CD4-positive, alpha-beta T cell treated with Interleukin-12 subunit alpha and Interleukin-12 subunit beta, for 1 hour (primary cell): ENCODE measurements at regions not wholly inside any gene's neighbourhood (a gene's known extent, or its start where the extent isn't known, plus 50 kb on each side); places are given as distances from the start of the nearest gene placed in this dataset.

Source experiments
- DNase-seq: peaks from one replicate; pipeline ENCODE4 v3.0.0-alpha.2; 2020

- DNase-seq = no peak
Observed at GRCh38 chr2:5316001-5316490, 376.1 kb upstream of the SOX11 start.

DNA sequence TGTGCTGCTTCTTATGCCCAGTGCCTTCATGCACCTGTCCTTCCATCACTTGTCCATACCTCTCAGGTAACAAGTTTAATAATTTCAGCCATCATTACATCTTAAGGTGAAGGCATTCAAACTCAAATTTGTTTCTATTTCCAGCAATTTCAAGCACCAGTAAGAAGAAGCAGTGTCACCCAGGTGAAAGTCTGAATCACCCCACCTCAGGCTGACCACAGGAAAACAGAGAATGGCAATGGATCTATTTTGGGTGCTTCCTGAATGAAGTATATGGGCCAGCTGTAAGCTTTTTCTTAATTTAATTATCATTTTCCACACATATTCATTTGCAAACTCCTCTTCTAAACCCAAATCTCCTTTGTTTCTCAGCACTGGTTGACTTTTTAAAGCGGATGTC is 372.7 kb upstream of the SOX11 start:
- no peak for DNase-seq

DNA sequence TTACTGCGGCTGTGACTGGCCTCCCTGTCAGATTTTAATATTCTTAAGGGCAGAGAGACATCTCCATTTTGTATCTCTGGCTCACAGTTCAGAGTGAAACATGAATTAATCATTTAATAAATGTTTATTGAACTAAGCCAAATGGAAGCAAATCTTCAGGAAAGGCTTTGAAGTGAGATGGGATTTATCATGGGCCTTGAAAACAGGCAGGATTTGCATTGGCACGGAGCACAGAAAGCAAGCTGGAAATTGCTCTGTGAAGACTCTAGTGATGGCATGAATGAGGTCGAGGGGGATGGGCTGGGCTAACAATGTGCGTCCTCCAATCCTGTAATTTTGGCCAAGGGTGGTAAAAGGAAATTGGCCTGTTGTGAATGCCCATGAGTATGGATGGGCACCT is 369.8 kb upstream of the SOX11 start:
- DNase-seq = no peak

GRCh38 chr2:5325523-5325922 is 366.7 kb upstream of the SOX11 start:
- DNase-seq = no peak

GRCh38 chr2:5328826-5329225 is 363.4 kb upstream of the SOX11 start:
- DNase-seq = no peak

GRCh38 chr2:5329763-5330162 is 362.4 kb upstream of the SOX11 start:
- no peak for DNase-seq

DNA sequence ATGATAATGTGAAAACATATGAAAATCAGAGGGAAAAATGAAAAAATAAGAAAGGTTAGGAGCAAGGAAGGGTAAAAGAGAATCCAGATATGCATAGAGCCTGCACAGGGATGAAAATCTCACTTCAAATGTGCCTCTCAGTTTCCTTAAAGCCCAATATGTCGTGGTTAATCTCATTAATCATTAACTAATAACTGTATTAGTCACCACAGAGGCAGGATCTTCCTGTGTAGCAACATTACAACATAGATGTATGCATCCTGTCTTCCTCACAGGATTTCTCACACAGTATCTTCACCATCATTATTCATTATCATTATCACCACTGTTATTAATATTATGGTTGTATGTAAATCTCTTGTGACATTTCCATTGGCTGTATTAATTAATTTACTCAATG is 361.2 kb upstream of the SOX11 start:
- DNase-seq = no peak

DNA sequence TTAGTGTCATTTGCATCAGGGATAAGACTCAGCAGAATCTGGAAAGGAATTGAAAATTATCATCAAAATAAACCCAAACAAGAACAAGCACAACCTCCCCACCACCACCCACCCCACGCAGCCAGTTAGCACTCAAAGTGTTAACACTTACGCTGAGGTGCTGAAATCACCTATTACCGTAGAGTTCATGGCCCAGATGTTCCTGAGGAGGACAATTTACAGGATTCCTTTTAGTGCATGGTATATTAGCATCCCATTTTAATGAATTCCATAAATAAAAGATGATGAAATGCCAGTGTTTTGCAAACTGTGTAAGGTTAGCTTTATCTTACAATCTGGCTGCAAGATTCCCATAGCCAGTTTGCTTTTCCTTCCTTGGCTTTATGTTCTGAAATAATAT is 359.3 kb upstream of the SOX11 start:
- no peak for DNase-seq

DNA sequence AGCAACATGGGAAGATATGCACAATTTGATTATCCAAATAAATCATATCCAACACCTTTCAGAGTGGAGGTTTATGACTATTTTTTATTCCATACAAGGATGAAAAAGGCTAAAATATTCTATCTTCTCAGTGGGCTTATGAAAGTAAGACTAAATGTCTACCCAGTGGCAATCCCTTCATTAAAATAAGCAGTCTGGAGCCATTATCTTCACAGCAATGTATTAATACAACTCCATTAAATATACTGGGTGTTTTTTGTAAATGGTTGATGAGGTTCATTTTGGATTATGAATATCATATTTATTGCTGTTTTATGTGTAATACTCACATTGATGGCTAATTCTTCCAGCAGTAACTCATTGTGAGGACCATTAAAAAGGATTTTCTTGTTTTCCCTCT is 352.7 kb upstream of the SOX11 start:
- DNase-seq = no peak

GRCh38 chr2:5343785-5344335 is 348.3 kb upstream of the SOX11 start:
- DNase-seq = no peak

- DNase-seq = no peak
Observed at GRCh38 chr2:5352286-5352685, 339.9 kb upstream of the SOX11 start.

- no peak for DNase-seq
Observed at GRCh38 chr2:5353565-5353964, 338.6 kb upstream of the SOX11 start.

GRCh38 chr2:5359397-5359796 is 332.8 kb upstream of the SOX11 start:
- no peak for DNase-seq

GRCh38 chr2:5360081-5360480 is 332.1 kb upstream of the SOX11 start:
- DNase-seq = no peak

- no peak for DNase-seq
Observed at GRCh38 chr2:5364361-5364760, 327.8 kb upstream of the SOX11 start.

DNA sequence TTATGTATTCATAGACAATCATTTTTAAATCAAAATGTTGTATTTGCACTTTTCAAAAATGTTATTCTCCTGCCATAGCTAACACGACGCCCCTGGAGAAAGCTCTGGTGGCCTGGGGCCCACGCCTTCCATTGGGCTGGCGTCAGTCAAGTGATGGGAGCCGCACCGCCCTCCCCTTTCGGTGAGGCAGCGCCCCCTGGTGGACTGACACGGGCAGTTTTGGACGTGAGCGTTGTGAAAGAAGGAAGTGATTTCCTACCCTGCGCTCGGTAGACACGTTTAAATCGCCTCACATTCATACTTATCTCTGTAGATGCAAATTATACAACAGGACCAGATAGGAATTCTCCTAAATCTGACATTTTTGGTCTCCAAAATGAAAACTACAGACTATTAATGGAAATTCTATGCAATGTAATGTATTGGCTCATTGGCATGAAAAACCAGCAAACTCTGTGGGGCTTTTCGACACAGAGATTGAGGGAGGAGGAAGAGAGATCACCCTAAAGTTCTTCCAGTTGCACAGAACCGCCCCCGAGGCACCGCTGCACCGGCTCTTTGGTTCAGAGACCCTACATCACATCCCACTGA is 326.2 kb upstream of the SOX11 start:
- no peak for DNase-seq

GRCh38 chr2:5367321-5367720 is 324.9 kb upstream of the SOX11 start:
- DNase-seq = no peak

DNA sequence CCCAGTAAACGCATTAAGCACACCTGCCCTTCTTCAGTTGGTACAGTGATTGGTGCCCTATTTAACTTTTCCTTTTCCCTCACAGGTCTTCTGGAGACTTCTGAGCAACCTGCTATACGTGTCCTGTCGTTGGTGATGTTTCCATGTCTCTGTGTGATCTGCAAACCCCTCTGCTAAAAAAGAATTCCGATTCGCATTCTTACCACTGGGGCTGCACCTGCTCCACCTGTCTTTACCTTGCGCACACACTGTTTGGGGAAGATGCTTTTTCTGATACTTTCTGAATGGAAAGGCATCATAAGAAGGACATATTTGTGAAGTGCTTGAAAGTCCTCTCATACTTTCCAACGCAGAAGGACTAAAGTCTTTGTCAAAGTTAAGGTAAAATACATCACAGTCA is 323.9 kb upstream of the SOX11 start:
- no peak for DNase-seq

- no peak for DNase-seq
Observed at GRCh38 chr2:5369510-5369909, 322.7 kb upstream of the SOX11 start.

DNA sequence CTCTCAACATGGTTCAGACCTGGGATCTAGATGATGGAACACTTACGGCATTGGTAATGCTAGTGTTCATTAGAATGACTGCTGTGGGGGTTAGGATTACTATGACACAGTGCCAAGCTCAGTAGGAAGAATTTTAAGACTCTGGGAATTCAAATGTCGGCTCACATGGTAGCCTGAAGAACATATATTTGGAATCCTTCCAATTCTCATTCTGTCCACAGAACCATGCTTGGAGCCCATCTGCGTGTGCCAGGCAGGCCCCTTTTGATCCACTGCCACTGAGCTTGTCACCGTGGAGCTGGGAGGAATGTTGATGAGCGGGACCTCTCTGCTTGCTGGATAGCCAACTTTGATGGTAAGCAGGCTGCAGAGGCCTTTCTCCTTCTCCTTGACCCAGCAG is 322.0 kb upstream of the SOX11 start:
- DNase-seq = no peak

- DNase-seq = no peak
Observed at GRCh38 chr2:5372141-5372540, 320.0 kb upstream of the SOX11 start.

- no peak for DNase-seq
Observed at GRCh38 chr2:5373200-5373599, 319.0 kb upstream of the SOX11 start.

GRCh38 chr2:5374762-5375161 is 317.4 kb upstream of the SOX11 start:
- no peak for DNase-seq

DNA sequence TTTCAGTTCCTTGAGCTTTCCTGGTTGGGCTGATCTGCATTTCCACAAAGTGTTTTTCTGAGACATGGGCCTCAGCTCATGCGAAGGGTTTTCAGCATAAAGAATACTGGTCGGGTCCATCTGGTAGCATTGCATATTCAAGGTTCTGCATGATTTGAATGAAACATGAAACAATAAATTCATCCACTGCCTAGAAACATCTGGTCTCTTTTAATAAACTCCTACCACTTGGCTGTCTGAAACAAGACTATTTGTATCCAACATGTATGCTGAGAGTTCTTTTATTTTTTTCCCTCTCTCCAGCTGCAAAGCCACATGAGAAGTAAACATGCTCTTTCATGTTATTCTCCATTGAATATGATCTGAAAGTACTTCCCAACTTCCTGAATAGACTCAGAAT is 314.9 kb upstream of the SOX11 start:
- DNase-seq = no peak

DNA sequence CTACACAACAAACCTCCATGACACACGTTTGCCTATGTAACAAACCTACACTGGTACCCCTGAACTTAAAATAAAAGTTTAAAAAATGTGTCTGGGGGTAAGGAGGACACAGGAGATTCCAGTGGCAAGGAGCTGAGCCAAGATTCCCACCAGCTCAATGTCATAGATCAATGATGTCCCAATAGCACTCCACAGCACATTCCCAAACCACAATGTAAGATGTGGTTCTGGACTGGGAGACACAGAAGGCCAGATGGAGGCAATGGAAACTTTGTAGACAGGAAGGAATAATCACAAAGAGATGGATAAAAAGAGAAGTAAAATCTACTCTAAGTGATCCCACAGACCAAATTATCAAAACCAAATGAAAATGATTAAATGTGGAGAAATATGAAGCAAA is 312.4 kb upstream of the SOX11 start:
- no peak for DNase-seq
